GM21529 (cell line): ENCODE measurements at regions not wholly inside any gene's neighbourhood (a gene's known extent, or its start where the extent isn't known, plus 50 kb on each side); places are given as distances from the start of the nearest gene placed in this dataset.
"Not testable (repeated sequence)": the region's sequence is repeated elsewhere in the genome, so short reads cannot be mapped to it uniquely, and the experiment has no call there.

ENCODE experiments used
- ATAC-seq: cut with Tn5 transposase; IDR thresholded peaks from one replicate; pipeline ENCODE4 v1.9.1; 2021; ENCODE audit not compliant: unreplicated experiment

- ATAC-seq: no peak
Measured at GRCh38 chr12:14207905-14208551, 157.5 kb upstream of the ATF7IP start.

GRCh38 chr12:14211947-14212387, 153.5 kb upstream of the ATF7IP start:
- ATAC-seq: no peak

- no peak for ATAC-seq
Measured at GRCh38 chr12:14213542-14213941, 151.9 kb upstream of the ATF7IP start.

- ATAC-seq: no peak
Measured at GRCh38 chr12:14214495-14214894, 151.0 kb upstream of the ATF7IP start.

GRCh38 chr12:14215949-14216348, 149.5 kb upstream of the ATF7IP start:
- not testable (repeated sequence) for ATAC-seq

GRCh38 chr12:14216405-14217294, 148.8 kb upstream of the ATF7IP start:
- ATAC-seq: no peak

GRCh38 chr12:14219156-14219555, 146.3 kb upstream of the ATF7IP start:
- no peak for ATAC-seq

- ATAC-seq: not testable (repeated sequence)
Measured at GRCh38 chr12:14219670-14220069, 145.8 kb upstream of the ATF7IP start.

- ATAC-seq: no peak
Measured at GRCh38 chr12:14225064-14225463, 140.4 kb upstream of the ATF7IP start.

- not testable (repeated sequence) for ATAC-seq
Measured at GRCh38 chr12:14235176-14235575, 130.3 kb upstream of the ATF7IP start.

GRCh38 chr12:14236641-14237040, 128.8 kb upstream of the ATF7IP start:
- not testable (repeated sequence) for ATAC-seq

- no peak for ATAC-seq
Measured at GRCh38 chr12:14238221-14238792, 127.2 kb upstream of the ATF7IP start.

- peak; percentile 84 for ATAC-seq
Measured at GRCh38 chr12:14239350-14239934, 126.0 kb upstream of the ATF7IP start.

GRCh38 chr12:14239935-14240872, 125.3 kb upstream of the ATF7IP start:
- ATAC-seq: peak; percentile 42

GRCh38 chr12:14240873-14241220, 124.6 kb upstream of the ATF7IP start:
- ATAC-seq: no peak

GRCh38 chr12:14242825-14243224, 122.7 kb upstream of the ATF7IP start:
- not testable (repeated sequence) for ATAC-seq

GRCh38 chr12:14243941-14244340, 121.5 kb upstream of the ATF7IP start:
- no peak for ATAC-seq

GRCh38 chr12:14244876-14245669, 120.4 kb upstream of the ATF7IP start:
- ATAC-seq: no peak

GRCh38 chr12:14247166-14247565, 118.3 kb upstream of the ATF7IP start:
- no peak for ATAC-seq

- ATAC-seq: no peak
Measured at GRCh38 chr12:14249368-14249767, 116.1 kb upstream of the ATF7IP start.
